Neural crest cell (in vitro differentiated cells): ENCODE measurements at regions not wholly inside any gene's neighbourhood (a gene's known extent, or its start where the extent isn't known, plus 50 kb on each side); places are given as distances from the start of the nearest gene placed in this dataset.

Experiments
- DNase-seq: peaks from one replicate; pipeline ENCODE4 v3.0.0; 2021; ENCODE audit warnings: low read depth, mixed read lengths, low spot score
- H3K27ac Mint-ChIP-seq: one replicate; pipeline ENCODE4 v1.8.0; 2021; ENCODE audit warnings: mild to moderate bottlenecking, mixed read lengths; ENCODE audit not compliant: unreplicated experiment
- H3K27me3 Mint-ChIP-seq: 2 replicates; pipeline ENCODE4 v1.8.0; 2021; ENCODE audit warnings: low read depth, mild to moderate bottlenecking, mixed read lengths
- H3K36me3 Mint-ChIP-seq: 2 replicates; pipeline ENCODE4 v1.8.0; 2021; ENCODE audit warnings: low read depth, mild to moderate bottlenecking, mixed read lengths
- H3K4me1 Mint-ChIP-seq: 2 replicates; pipeline ENCODE4 v1.8.0; 2021; ENCODE audit warnings: mixed read lengths
- H3K4me3 Mint-ChIP-seq: one replicate; pipeline ENCODE4 v1.8.0; 2021; ENCODE audit warnings: mild to moderate bottlenecking, mixed read lengths
- H3K9me3 Mint-ChIP-seq: 2 replicates; pipeline ENCODE4 v1.8.0; 2021; ENCODE audit warnings: mixed read lengths
- CTCF ChIP-seq: fragments of 200-600 bp; sonication (generic); conservative IDR thresholded peaks from 2 replicates; pipeline ENCODE4 v1.5.0; 2021; ENCODE audit warnings: antibody characterized with exemption, mild to moderate bottlenecking

- Mint-ChIP-seq H3K4me3 (no peak overlapping the region), H3K9me3 (no peaks in the 10 kb centered on the region), H3K4me1 (no peaks in the 10 kb centered on the region), H3K27me3 (no peaks in the 10 kb centered on the region), H3K27ac (no peak overlapping the region), H3K36me3 (no peaks in the 10 kb centered on the region)
- no peak for TF ChIP-seq CTCF
- DNase-seq: no peak
Measured at GRCh38 chr1:187226396-187226795, 397.6 kb downstream of the PLA2G4A start.

GRCh38 chr1:187228790-187229189 lies 400.0 kb downstream of the PLA2G4A start:
- H3K27me3 Mint-ChIP-seq: no peaks in the 10 kb centered on the region
- H3K36me3 Mint-ChIP-seq: no peaks in the 10 kb centered on the region
- H3K9me3 Mint-ChIP-seq: no peaks in the 10 kb centered on the region
- H3K4me1 Mint-ChIP-seq: no peaks in the 10 kb centered on the region
- H3K4me3 Mint-ChIP-seq: no peak overlapping the region
- no peak for TF ChIP-seq CTCF
- H3K27ac Mint-ChIP-seq: no peak overlapping the region
- DNase-seq: no peak

GRCh38 chr1:187229496-187229895 lies 400.7 kb downstream of the PLA2G4A start:
- H3K27ac Mint-ChIP-seq: no peak overlapping the region
- no peak overlapping the region for H3K4me3 Mint-ChIP-seq
- H3K27me3 Mint-ChIP-seq: no peaks in the 10 kb centered on the region
- no peaks in the 10 kb centered on the region for H3K36me3 Mint-ChIP-seq
- no peak for DNase-seq
- no peak for TF ChIP-seq CTCF
- H3K4me1 Mint-ChIP-seq: no peaks in the 10 kb centered on the region
- no peaks in the 10 kb centered on the region for H3K9me3 Mint-ChIP-seq

- no peak for TF ChIP-seq CTCF
- no peak for DNase-seq
- Mint-ChIP-seq H3K4me3 (no peak overlapping the region), H3K9me3 (no peaks in the 10 kb centered on the region), H3K27me3 (no peaks in the 10 kb centered on the region), H3K4me1 (no peaks in the 10 kb centered on the region), H3K27ac (no peak overlapping the region), H3K36me3 (no peaks in the 10 kb centered on the region)
Measured at GRCh38 chr1:187234706-187235105, 406.0 kb downstream of the PLA2G4A start.

- Mint-ChIP-seq H3K27ac (no peak overlapping the region), H3K27me3 (no peaks in the 10 kb centered on the region), H3K4me1 (no peaks in the 10 kb centered on the region), H3K9me3 (peaks cover 2% of the 10 kb centered on the region), H3K36me3 (no peaks in the 10 kb centered on the region), H3K4me3 (no peak overlapping the region)
- no peak for TF ChIP-seq CTCF
- no peak for DNase-seq
Measured at GRCh38 chr1:187236199-187236598, 407.4 kb downstream of the PLA2G4A start.

- Mint-ChIP-seq H3K36me3 (no peaks in the 10 kb centered on the region), H3K4me1 (no peaks in the 10 kb centered on the region), H3K27ac (no peak overlapping the region), H3K9me3 (peaks cover 2% of the 10 kb centered on the region), H3K4me3 (no peak overlapping the region), H3K27me3 (no peaks in the 10 kb centered on the region)
- DNase-seq: no peak
- TF ChIP-seq CTCF: no peak
Measured at GRCh38 chr1:187236676-187237075, 407.9 kb downstream of the PLA2G4A start.
